GM12874 (cell line): ENCODE measurements at regions not wholly inside any gene's neighbourhood (a gene's known extent, or its start where the extent isn't known, plus 50 kb on each side); places are given as distances from the start of the nearest gene placed in this dataset.

ENCODE experiments used
- CTCF ChIP-seq: IDR thresholded peaks from 2 replicates; pipeline ENCODE4 v1.5.1; 2011; ENCODE audit warnings: low read depth, mild to moderate bottlenecking, control low read depth, low read length, moderate library complexity; ENCODE audit not compliant: insufficient read depth

- no peak for TF ChIP-seq CTCF
These were observed 699.0 kb downstream of the MAT2B start for GRCh38 chr5:164204338-164204946.

- no peak for TF ChIP-seq CTCF
These were observed 700.8 kb downstream of the MAT2B start for GRCh38 chr5:164206196-164206595.

GRCh38 chr5:164207646-164208045 is 702.2 kb downstream of the MAT2B start:
- TF ChIP-seq CTCF = no peak

- no peak for TF ChIP-seq CTCF
These were observed 705.1 kb downstream of the MAT2B start for GRCh38 chr5:164210491-164210890.

GRCh38 chr5:164214698-164215097 is 709.3 kb downstream of the MAT2B start:
- no peak for TF ChIP-seq CTCF

GRCh38 chr5:164217464-164217863 is 712.0 kb downstream of the MAT2B start:
- no peak for TF ChIP-seq CTCF

- no peak for TF ChIP-seq CTCF
These were observed 715.1 kb downstream of the MAT2B start for GRCh38 chr5:164220522-164220921.
